Neural crest cell (in vitro differentiated cells): ENCODE measurements at regions not wholly inside any gene's neighbourhood (a gene's known extent, or its start where the extent isn't known, plus 50 kb on each side); places are given as distances from the start of the nearest gene placed in this dataset.

Experiments
- DNase-seq: peaks from one replicate; pipeline ENCODE4 v3.0.0; 2021; ENCODE audit warnings: low read depth, mixed read lengths, low spot score
- H3K27ac Mint-ChIP-seq: one replicate; pipeline ENCODE4 v1.8.0; 2021; ENCODE audit warnings: mild to moderate bottlenecking, mixed read lengths; ENCODE audit not compliant: unreplicated experiment
- H3K27me3 Mint-ChIP-seq: 2 replicates; pipeline ENCODE4 v1.8.0; 2021; ENCODE audit warnings: low read depth, mild to moderate bottlenecking, mixed read lengths
- H3K36me3 Mint-ChIP-seq: 2 replicates; pipeline ENCODE4 v1.8.0; 2021; ENCODE audit warnings: low read depth, mild to moderate bottlenecking, mixed read lengths
- H3K4me1 Mint-ChIP-seq: 2 replicates; pipeline ENCODE4 v1.8.0; 2021; ENCODE audit warnings: mixed read lengths
- H3K4me3 Mint-ChIP-seq: one replicate; pipeline ENCODE4 v1.8.0; 2021; ENCODE audit warnings: mild to moderate bottlenecking, mixed read lengths
- H3K9me3 Mint-ChIP-seq: 2 replicates; pipeline ENCODE4 v1.8.0; 2021; ENCODE audit warnings: mixed read lengths
- TF ChIP-seq, protein P1 (sequence below): fragments of 200-600 bp; sonication (generic); conservative IDR thresholded peaks from 2 replicates; pipeline ENCODE4 v1.5.0; 2021; ENCODE audit warnings: antibody characterized with exemption, mild to moderate bottlenecking

DNA sequence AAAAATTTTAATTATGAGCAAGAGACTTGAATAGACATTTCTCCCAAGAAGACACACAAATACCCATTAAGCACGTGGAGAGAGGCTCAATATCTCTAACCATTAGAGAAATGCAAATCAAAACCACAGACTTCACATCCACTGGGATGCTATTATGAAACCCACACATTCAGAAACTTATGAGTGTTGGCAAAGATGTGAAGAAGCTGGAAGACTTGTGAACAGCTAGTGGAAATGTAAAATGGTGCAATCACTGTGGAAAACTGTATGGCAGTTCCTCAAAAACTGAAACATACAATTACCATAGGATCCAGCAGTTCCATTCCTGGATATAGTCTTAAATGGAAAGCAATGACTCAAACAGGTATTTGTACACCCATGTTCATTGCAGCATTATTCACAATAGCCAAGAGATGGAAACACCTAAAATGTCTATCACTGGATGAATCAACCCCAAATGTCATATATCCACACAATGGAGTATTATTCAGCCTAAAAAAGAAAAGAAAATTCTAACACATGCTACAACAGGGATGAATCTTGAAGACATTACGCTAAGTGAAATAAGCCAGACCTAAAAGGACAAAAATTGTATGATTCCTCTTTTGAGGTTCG is 53.5 kb upstream of the FRMD4A start:
- no peaks in the 10 kb centered on the region for H3K9me3 Mint-ChIP-seq
- no peaks in the 10 kb centered on the region for H3K36me3 Mint-ChIP-seq
- no peak overlapping the region for H3K4me3 Mint-ChIP-seq
- no peak overlapping the region for H3K27ac Mint-ChIP-seq
- H3K27me3 Mint-ChIP-seq = peaks cover 2% of the 10 kb centered on the region
- DNase-seq = no peak
- TF ChIP-seq, protein P1, sequence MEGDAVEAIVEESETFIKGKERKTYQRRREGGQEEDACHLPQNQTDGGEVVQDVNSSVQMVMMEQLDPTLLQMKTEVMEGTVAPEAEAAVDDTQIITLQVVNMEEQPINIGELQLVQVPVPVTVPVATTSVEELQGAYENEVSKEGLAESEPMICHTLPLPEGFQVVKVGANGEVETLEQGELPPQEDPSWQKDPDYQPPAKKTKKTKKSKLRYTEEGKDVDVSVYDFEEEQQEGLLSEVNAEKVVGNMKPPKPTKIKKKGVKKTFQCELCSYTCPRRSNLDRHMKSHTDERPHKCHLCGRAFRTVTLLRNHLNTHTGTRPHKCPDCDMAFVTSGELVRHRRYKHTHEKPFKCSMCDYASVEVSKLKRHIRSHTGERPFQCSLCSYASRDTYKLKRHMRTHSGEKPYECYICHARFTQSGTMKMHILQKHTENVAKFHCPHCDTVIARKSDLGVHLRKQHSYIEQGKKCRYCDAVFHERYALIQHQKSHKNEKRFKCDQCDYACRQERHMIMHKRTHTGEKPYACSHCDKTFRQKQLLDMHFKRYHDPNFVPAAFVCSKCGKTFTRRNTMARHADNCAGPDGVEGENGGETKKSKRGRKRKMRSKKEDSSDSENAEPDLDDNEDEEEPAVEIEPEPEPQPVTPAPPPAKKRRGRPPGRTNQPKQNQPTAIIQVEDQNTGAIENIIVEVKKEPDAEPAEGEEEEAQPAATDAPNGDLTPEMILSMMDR = no peak
- H3K4me1 Mint-ChIP-seq = peaks cover 8% of the 10 kb centered on the region

DNA sequence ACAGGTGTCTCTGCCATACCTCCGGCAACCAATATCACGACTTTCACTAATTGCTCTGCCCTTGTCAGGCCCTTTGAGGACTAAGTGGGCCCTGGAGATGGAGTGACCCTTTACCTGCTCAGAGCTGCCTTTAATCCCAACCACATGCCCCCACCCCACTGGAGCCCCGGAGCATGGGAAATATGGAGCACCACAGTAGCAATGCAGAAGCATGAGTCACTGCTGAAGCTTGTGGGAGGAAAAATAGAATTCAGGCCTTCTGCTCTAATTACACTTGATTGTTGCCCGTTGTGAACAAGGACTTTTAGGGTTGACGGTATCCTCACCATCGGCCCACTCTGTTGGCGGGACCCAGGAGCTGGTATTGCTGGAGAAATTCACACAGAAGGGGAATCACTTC is 52.5 kb upstream of the FRMD4A start:
- TF ChIP-seq, protein P1 = no peak
- no peak overlapping the region for H3K27ac Mint-ChIP-seq
- no peak overlapping the region for H3K4me3 Mint-ChIP-seq
- H3K9me3 Mint-ChIP-seq = no peaks in the 10 kb centered on the region
- H3K36me3 Mint-ChIP-seq = no peaks in the 10 kb centered on the region
- peaks cover 2% of the 10 kb centered on the region for H3K27me3 Mint-ChIP-seq
- no peak for DNase-seq
- peaks cover 14% of the 10 kb centered on the region for H3K4me1 Mint-ChIP-seq

DNA sequence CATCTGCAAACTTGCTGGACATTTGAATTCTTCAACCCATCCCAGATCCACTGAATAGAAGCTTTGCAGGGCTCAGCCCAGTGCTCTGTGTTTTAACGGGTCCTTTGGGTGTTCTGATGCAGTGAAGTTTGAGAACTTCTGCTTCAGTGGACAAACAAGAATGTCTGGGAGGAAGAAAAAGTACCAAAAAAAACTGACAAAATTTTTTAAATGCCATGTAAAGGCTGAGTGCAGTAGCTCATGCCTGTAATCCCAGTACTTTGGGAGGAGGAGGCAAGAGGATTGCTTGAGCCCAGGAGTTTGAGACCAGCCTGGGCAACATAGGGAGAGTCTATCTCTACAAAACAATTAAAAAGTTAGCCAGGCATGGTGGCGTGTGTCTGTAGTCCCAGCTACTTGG is 51.8 kb upstream of the FRMD4A start:
- Mint-ChIP-seq H3K27ac (no peak overlapping the region), H3K36me3 (no peaks in the 10 kb centered on the region), H3K4me1 (peaks cover 14% of the 10 kb centered on the region), H3K27me3 (peaks cover 2% of the 10 kb centered on the region), H3K9me3 (peaks cover 3% of the 10 kb centered on the region), H3K4me3 (no peak overlapping the region)
- DNase-seq = no peak
- TF ChIP-seq, protein P1 = no peak

DNA sequence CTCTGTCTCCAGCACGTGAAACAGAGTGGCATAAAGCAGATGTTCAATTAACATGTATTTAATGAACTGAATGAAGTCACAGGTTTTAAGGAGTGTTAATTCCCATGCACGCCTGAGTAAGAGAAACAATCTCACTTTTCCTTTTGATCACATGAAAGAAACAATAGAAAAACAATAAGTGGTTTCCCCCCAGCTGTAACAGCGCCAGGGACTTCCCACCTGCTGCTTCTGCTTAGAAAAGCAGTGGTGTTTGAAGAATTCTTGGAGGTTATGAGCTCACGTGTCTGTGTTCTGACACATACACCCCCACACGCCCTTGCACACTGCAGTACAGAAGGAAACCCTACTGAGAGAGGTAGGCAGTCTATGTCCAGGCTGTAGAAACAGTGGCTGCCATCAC is 51.3 kb upstream of the FRMD4A start:
- Mint-ChIP-seq H3K27ac (no peak overlapping the region), H3K9me3 (peaks cover 3% of the 10 kb centered on the region), H3K4me1 (peaks cover 14% of the 10 kb centered on the region), H3K36me3 (no peaks in the 10 kb centered on the region), H3K27me3 (peaks cover 2% of the 10 kb centered on the region), H3K4me3 (no peak overlapping the region)
- DNase-seq = no peak
- TF ChIP-seq, protein P1 = no peak

DNA sequence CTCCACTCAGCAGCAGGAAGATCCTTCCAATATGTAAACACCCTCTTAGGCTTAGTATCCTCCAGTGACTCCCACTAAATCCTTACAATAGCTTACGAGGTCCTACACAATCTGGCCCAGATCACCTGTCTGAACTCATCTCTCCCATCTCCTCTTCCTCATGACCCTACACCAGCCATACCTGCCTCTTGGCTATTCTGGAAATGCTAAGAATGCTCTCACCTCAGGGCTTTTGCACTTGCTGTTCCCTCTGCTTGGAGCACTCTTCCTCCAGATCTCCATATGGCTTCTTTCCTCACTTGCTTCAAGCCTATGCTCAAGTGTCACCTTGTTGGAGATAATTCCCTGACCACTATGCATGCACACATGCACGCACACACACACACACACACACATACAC is 50.8 kb upstream of the FRMD4A start:
- peak overlapping the region; percentile 40 for H3K27ac Mint-ChIP-seq
- TF ChIP-seq, protein P1 = no peak
- H3K27me3 Mint-ChIP-seq = peaks cover 2% of the 10 kb centered on the region
- H3K4me1 Mint-ChIP-seq = peaks cover 14% of the 10 kb centered on the region
- no peak overlapping the region for H3K4me3 Mint-ChIP-seq
- no peak for DNase-seq
- H3K36me3 Mint-ChIP-seq = no peaks in the 10 kb centered on the region
- peaks cover 3% of the 10 kb centered on the region for H3K9me3 Mint-ChIP-seq

DNA sequence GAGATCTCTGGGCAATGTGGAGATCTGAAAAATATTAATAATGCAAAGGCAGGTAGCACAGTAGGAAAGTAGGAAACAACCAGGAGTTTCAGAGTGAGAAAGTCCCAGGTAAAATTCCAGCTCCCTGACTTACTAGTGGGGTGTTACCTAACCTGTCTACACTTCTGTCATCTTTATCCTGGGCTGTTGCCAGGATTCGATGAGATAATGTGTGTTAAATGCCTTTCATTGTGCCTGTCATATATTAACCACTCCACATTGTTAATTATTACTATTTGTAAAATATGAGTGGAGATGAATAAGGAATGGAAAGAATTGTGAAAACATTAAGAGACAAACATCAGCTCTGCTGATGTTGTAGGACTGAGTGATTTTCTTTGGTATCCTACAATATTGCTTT is 50.0 kb upstream of the FRMD4A start:
- Mint-ChIP-seq H3K27me3 (peaks cover 2% of the 10 kb centered on the region), H3K4me1 (peaks cover 14% of the 10 kb centered on the region), H3K27ac (no peak overlapping the region), H3K9me3 (peaks cover 6% of the 10 kb centered on the region), H3K36me3 (no peaks in the 10 kb centered on the region), H3K4me3 (no peak overlapping the region)
- DNase-seq = no peak
- TF ChIP-seq, protein P1 = no peak
